ENCODE measurements at regions not wholly inside any gene's neighbourhood (a gene's known extent, or its start where the extent isn't known, plus 50 kb on each side); places are given as distances from the start of the nearest gene placed in this dataset.

- H3K4me3 Mint-ChIP-seq: no peak overlapping the region
- no peak overlapping the region for H3K27ac Mint-ChIP-seq
- no peak for TF ChIP-seq CREM (CRISPR knock-in tag; IDR thresholded peaks at IDR 0.05)
- no peak for TF ChIP-seq MLX (CRISPR knock-in tag; IDR thresholded peaks at IDR 0.05)
- no peak for TF ChIP-seq GABPB1 (CRISPR knock-in tag; IDR thresholded peaks at IDR 0.05)
- TF ChIP-seq ERG (CRISPR knock-in tag; IDR thresholded peaks at IDR 0.05): no peak
- TF ChIP-seq GRHL2 (CRISPR knock-in tag; IDR thresholded peaks at IDR 0.05; ENCODE audit: insufficient replicate concordance, severe bottlenecking): no peak
- no peak for TF ChIP-seq HMGA2 (CRISPR knock-in tag; IDR thresholded peaks at IDR 0.05)
- TF ChIP-seq ZNF317 (CRISPR knock-in tag; IDR thresholded peaks at IDR 0.05; ENCODE audit: borderline replicate concordance, low read depth): no peak
- TF ChIP-seq CREB1 (CRISPR knock-in tag; IDR thresholded peaks at IDR 0.05): no peak
- no peak for TF ChIP-seq NFE2L1 (CRISPR knock-in tag; IDR thresholded peaks at IDR 0.05)
- no peak for TF ChIP-seq SOX15 (CRISPR knock-in tag; IDR thresholded peaks at IDR 0.05)
- no peak for TF ChIP-seq ELF4 (CRISPR knock-in tag; IDR thresholded peaks at IDR 0.05; ENCODE audit: low read depth)
- TF ChIP-seq ESRRA (CRISPR knock-in tag; IDR thresholded peaks at IDR 0.05; ENCODE audit: borderline replicate concordance): no peak
- no peak for TF ChIP-seq MAX (CRISPR knock-in tag; IDR thresholded peaks at IDR 0.05)
- no peak for TF ChIP-seq IRF2 (CRISPR knock-in tag; IDR thresholded peaks at IDR 0.05; ENCODE audit: borderline replicate concordance, low read depth)
- no peak for TF ChIP-seq CBFB (CRISPR knock-in tag; IDR thresholded peaks at IDR 0.05; ENCODE audit: low read depth)
- no peak for TF ChIP-seq NR2C2 (CRISPR knock-in tag; IDR thresholded peaks at IDR 0.05)
- H3K36me3 Mint-ChIP-seq: no peaks in the 10 kb centered on the region
- no peak for ATAC-seq
- ChIA-PET POLR2A (no interaction called here), CTCF (no interaction called here)
- peaks cover 7% of the 10 kb centered on the region; the same call in 1 of the 2 replicates for H3K9me3 Mint-ChIP-seq
- peaks cover 4% of the 10 kb centered on the region; the same call in 1 of the 2 replicates for H3K4me1 Mint-ChIP-seq
- no peak for DNase-seq (ENCODE audit: low spot score)
- no peaks in the 10 kb centered on the region for H3K27me3 Mint-ChIP-seq (ENCODE audit: low read depth)
Measured at GRCh38 chr10:44799966-44800365, 111.2 kb upstream of the TMEM72 start.

GRCh38 chr10:44801383-44802327, 109.5 kb upstream of the TMEM72 start:
- H3K36me3 Mint-ChIP-seq: no peaks in the 10 kb centered on the region
- POLR2A ChIA-PET: no interaction called here
- H3K4me3 Mint-ChIP-seq: no peak overlapping the region
- DNase-seq (ENCODE audit: low spot score) (no peak), ATAC-seq (no peak)
- H3K27ac Mint-ChIP-seq: no peak overlapping the region
- H3K9me3 Mint-ChIP-seq: peaks cover 3% of the 10 kb centered on the region; the same call in 1 of the 2 replicates
- CTCF ChIA-PET: no interaction called here
- H3K27me3 Mint-ChIP-seq (ENCODE audit: low read depth): no peaks in the 10 kb centered on the region; the same call in 1 of the 2 replicates
- H3K4me1 Mint-ChIP-seq: peaks cover 7% of the 10 kb centered on the region; the same call in 1 of the 2 replicates
- no peak for TF ChIP-seq ZNF121 (CRISPR knock-in tag; IDR thresholded peaks at IDR 0.05)
- TF ChIP-seq ERG (CRISPR knock-in tag; IDR thresholded peaks at IDR 0.05): no peak
- TF ChIP-seq TCF7 (CRISPR knock-in tag; IDR thresholded peaks at IDR 0.05; ENCODE audit: low read depth): no peak
- TF ChIP-seq IRF1 (CRISPR knock-in tag; IDR thresholded peaks at IDR 0.05): no peak
- no peak for TF ChIP-seq PRDM15 (CRISPR knock-in tag; IDR thresholded peaks at IDR 0.05)
- no peak for TF ChIP-seq ZNF416 (CRISPR knock-in tag; IDR thresholded peaks at IDR 0.05)
- TF ChIP-seq ATF2 (CRISPR knock-in tag; IDR thresholded peaks at IDR 0.05; ENCODE audit: borderline replicate concordance, low read depth): no peak
